Osteoblast (primary cell): ENCODE measurements at regions not wholly inside any gene's neighbourhood (a gene's known extent, or its start where the extent isn't known, plus 50 kb on each side); places are given as distances from the start of the nearest gene placed in this dataset.
"Not testable (repeated sequence)": the region's sequence is repeated elsewhere in the genome, so short reads cannot be mapped to it uniquely, and the experiment has no call there.

Experiments used
- DNase-seq: peaks from one replicate; pipeline ENCODE4 v3.0.0; 2011; ENCODE audit warnings: low spot score, mixed read lengths; ENCODE audit not compliant: insufficient read length; ENCODE audit errors: missing footprints
- H2AFZ ChIP-seq: 2 replicates; pipeline ENCODE4 v1.6.0; 2011; ENCODE audit warnings: mild to moderate bottlenecking, low read length
- H3K27ac ChIP-seq: 2 replicates; pipeline ENCODE4 v1.5.1; 2011; ENCODE audit warnings: mild to moderate bottlenecking, low read depth, low read length, moderate library complexity
- H3K27me3 ChIP-seq: 2 replicates; pipeline ENCODE4 v1.6.0; 2012; ENCODE audit warnings: mild to moderate bottlenecking, control low read depth, inconsistent platforms, low read length, moderate library complexity; ENCODE audit not compliant: insufficient read depth
- H3K36me3 ChIP-seq: 2 replicates; pipeline ENCODE4 v1.5.1; 2011; ENCODE audit warnings: mild to moderate bottlenecking, low read length, control low read depth, moderate library complexity; ENCODE audit not compliant: insufficient read depth
- H3K4me1 ChIP-seq: 2 replicates; pipeline ENCODE4 v1.5.1; 2011; ENCODE audit warnings: mild to moderate bottlenecking, low read length, control low read depth, moderate library complexity; ENCODE audit not compliant: insufficient read depth
- H3K4me2 ChIP-seq: 2 replicates; pipeline ENCODE4 v1.6.0; 2011; ENCODE audit warnings: mild to moderate bottlenecking, low read length; ENCODE audit not compliant: insufficient read depth
- H3K4me3 ChIP-seq: fragments of 200-600 bp; sonication (generic); 3 replicates; pipeline ENCODE4 v1.5.1; 2012; ENCODE audit warnings: mild to moderate bottlenecking, low read length, inconsistent platforms; ENCODE audit not compliant: insufficient read depth
- H3K79me2 ChIP-seq: 2 replicates; pipeline ENCODE4 v1.6.0; 2012; ENCODE audit warnings: mild to moderate bottlenecking, low read length, control low read depth, inconsistent platforms; ENCODE audit not compliant: insufficient read depth
- H3K9me3 ChIP-seq: 2 replicates; pipeline ENCODE4 v1.5.1; 2011; ENCODE audit warnings: low read depth, low read length, control low read depth
- H4K20me1 ChIP-seq: 2 replicates; pipeline ENCODE4 v1.6.0; 2012; ENCODE audit warnings: mild to moderate bottlenecking, low read length, control low read depth; ENCODE audit not compliant: insufficient read depth
- CTCF ChIP-seq: IDR thresholded peaks from 2 replicates; pipeline ENCODE4 v1.5.1; 2011; ENCODE audit warnings: mild to moderate bottlenecking, low read depth, low read length, moderate library complexity; ENCODE audit errors: extremely low read depth

GRCh38 chr1:80533093-80533492 lies 1267.6 kb upstream of the ADGRL2 start:
- Histone ChIP-seq H3K9me3 (no peaks in the 10 kb centered on the region), H3K4me3 (no peak overlapping the region), H4K20me1 (no peaks in the 10 kb centered on the region), H3K4me1 (no peaks in the 10 kb centered on the region), H3K4me2 (no peak overlapping the region), H3K27ac (no peak overlapping the region), H3K27me3 (no peaks in the 10 kb centered on the region), H3K36me3 (no peaks in the 10 kb centered on the region), H2AFZ (no peak overlapping the region), H3K79me2 (no peaks in the 10 kb centered on the region)
- TF ChIP-seq CTCF: no peak
- no peak for DNase-seq

- no peak overlapping the region for H3K4me2 ChIP-seq
- H3K79me2 ChIP-seq: no peaks in the 10 kb centered on the region
- TF ChIP-seq CTCF: no peak
- H3K27ac ChIP-seq: no peak overlapping the region
- no peak overlapping the region for H2AFZ ChIP-seq
- no peaks in the 10 kb centered on the region for H4K20me1 ChIP-seq
- no peaks in the 10 kb centered on the region for H3K27me3 ChIP-seq
- H3K9me3 ChIP-seq: no peaks in the 10 kb centered on the region
- no peaks in the 10 kb centered on the region for H3K36me3 ChIP-seq
- no peaks in the 10 kb centered on the region for H3K4me1 ChIP-seq
- H3K4me3 ChIP-seq: no peak overlapping the region
- DNase-seq: no peak
These were observed 1269.6 kb upstream of the ADGRL2 start for GRCh38 chr1:80531182-80531581.

GRCh38 chr1:80529546-80529945 lies 1271.2 kb upstream of the ADGRL2 start:
- Histone ChIP-seq H2AFZ (no peak overlapping the region), H3K27me3 (no peaks in the 10 kb centered on the region), H3K79me2 (no peaks in the 10 kb centered on the region), H3K4me2 (no peak overlapping the region), H3K9me3 (no peaks in the 10 kb centered on the region), H3K36me3 (no peaks in the 10 kb centered on the region), H3K27ac (no peak overlapping the region), H3K4me3 (no peak overlapping the region), H4K20me1 (no peaks in the 10 kb centered on the region), H3K4me1 (no peaks in the 10 kb centered on the region)
- TF ChIP-seq CTCF: no peak
- DNase-seq: no peak

GRCh38 chr1:80523861-80524260 lies 1276.9 kb upstream of the ADGRL2 start:
- Histone ChIP-seq H3K4me3 (no peak overlapping the region), H3K36me3 (no peaks in the 10 kb centered on the region), H2AFZ (no peak overlapping the region), H3K27me3 (no peaks in the 10 kb centered on the region), H4K20me1 (no peaks in the 10 kb centered on the region), H3K4me2 (no peak overlapping the region), H3K9me3 (no peaks in the 10 kb centered on the region), H3K4me1 (no peaks in the 10 kb centered on the region), H3K27ac (no peak overlapping the region), H3K79me2 (no peaks in the 10 kb centered on the region)
- no peak for DNase-seq
- no peak for TF ChIP-seq CTCF

DNA sequence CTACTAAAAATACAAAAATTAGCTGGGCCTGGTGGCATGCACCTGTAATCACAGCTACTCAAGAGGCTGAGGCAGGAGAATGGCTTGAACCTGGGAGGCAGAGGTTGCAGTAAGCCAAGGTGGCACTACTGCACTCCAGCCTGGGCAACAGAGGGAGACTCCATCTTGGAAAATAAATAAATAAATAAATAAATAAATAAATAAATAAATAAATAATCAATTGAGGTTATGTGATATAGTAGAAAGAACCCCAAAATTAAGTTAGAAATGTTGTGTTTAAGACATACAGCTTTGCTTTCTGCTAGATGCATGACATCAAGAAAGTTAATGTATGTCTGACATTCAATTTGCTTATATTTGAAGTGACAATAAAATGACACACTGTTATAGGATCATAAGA lies 1277.7 kb upstream of the ADGRL2 start:
- H2AFZ ChIP-seq, DNase-seq, H3K4me1 ChIP-seq, H3K27ac ChIP-seq, H4K20me1 ChIP-seq, H3K27me3 ChIP-seq, H3K79me2 ChIP-seq, H3K9me3 ChIP-seq, H3K4me2 ChIP-seq, H3K36me3 ChIP-seq, H3K4me3 ChIP-seq: not testable (repeated sequence)
